HG02763 (cell line): ENCODE measurements at regions not wholly inside any gene's neighbourhood (a gene's known extent, or its start where the extent isn't known, plus 50 kb on each side); places are given as distances from the start of the nearest gene placed in this dataset.
"Not testable (repeated sequence)": the region's sequence is repeated elsewhere in the genome, so short reads cannot be mapped to it uniquely, and the experiment has no call there.

Experiments
- ATAC-seq: cut with Tn5 transposase; IDR thresholded peaks from one replicate; pipeline ENCODE4 v1.9.1; 2021; ENCODE audit warnings: mild to moderate bottlenecking, moderate library complexity; ENCODE audit not compliant: unreplicated experiment

- ATAC-seq: not testable (repeated sequence)
These were observed 91.0 kb upstream of the SPDYE9 start for GRCh38 chr7:73176813-73177212.

DNA sequence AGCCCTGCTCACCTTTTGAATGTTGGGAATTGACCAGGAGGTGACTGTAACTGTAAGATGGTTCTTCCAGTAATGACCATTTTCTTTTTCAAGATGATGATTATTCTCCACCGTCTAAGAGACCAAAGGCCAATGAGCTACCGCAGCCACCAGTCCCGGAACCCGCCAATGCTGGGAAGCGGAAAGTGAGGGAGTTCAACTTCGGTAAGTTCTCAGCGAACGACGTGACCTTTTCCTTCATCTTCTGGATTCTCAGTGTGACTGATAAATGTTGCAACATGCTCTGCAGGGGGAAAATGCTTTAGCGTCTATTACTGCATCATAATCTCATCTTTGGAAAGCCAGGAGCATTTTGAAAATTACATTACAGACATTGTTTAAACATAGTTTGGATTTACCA lies 89.5 kb upstream of the SPDYE9 start:
- not testable (repeated sequence) for ATAC-seq

DNA sequence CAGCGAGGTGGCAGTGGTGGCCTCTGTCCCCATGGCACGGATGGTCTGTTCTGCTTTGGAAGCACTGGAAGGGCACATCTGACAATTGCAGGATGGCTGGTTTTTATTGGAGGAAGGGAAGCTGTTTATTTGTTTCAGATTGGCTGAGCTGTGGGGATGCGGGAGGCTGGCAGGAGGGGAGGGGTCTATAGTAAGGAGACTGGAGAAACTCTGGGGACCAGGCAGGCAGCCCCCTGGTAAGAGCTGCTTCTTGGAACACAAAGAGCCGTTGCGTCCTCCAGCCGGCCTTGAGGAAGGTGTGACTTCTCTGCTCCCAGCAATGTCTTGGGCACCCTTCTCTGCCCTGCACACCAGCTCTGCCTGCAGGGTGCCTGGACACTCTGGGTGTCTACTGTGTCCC lies 85.1 kb upstream of the SPDYE9 start:
- not testable (repeated sequence) for ATAC-seq

DNA sequence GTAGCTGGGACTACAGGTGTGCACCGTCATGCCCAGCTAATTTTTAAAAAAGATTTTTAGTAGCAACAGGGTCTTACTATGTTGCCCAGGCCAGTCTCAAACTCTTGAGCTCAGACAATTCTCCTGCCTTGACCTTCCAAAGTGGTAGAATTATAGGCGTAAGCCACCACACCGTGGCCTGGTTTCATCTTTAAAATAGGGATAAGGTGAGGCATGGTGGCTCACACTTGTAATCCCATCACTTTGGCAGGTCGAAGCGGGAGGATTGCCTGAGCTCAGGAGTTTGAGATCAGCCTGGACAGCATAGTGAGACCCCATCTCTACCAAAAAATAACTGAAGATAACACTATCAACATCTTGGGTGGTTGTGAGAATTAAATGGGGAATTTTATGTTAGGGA lies 84.6 kb upstream of the SPDYE9 start:
- not testable (repeated sequence) for ATAC-seq

DNA sequence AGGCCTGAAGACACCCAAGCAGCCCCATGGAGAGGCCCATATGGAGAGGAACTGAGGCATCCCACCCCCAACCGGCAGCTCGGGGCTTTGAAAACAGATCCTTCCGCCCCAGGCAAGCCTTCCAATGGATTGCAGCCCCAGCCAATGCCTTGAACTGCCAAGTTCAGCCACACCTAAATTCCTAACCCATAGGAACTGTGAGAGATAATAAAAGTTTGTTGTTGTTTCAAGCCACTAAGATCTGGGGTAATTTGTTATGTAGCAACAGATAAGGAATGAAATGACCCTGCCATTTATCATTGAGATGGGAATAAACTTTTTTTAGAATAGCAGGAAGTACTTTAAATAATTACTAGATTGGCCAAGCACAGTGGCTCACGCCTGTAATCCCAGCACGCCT lies 80.3 kb upstream of the SPDYE9 start:
- ATAC-seq: not testable (repeated sequence)

GRCh38 chr7:73162680-73163079 lies 76.8 kb upstream of the SPDYE9 start:
- ATAC-seq: not testable (repeated sequence)

GRCh38 chr7:73161727-73162126 lies 75.9 kb upstream of the SPDYE9 start:
- not testable (repeated sequence) for ATAC-seq

GRCh38 chr7:73157169-73157661 lies 71.4 kb upstream of the SPDYE9 start:
- ATAC-seq: not testable (repeated sequence)

GRCh38 chr7:73156510-73157168 lies 70.8 kb upstream of the SPDYE9 start:
- not testable (repeated sequence) for ATAC-seq

- ATAC-seq: peak; percentile 92
These were observed 68.8 kb upstream of the SPDYE9 start for GRCh38 chr7:73154586-73155038.

DNA sequence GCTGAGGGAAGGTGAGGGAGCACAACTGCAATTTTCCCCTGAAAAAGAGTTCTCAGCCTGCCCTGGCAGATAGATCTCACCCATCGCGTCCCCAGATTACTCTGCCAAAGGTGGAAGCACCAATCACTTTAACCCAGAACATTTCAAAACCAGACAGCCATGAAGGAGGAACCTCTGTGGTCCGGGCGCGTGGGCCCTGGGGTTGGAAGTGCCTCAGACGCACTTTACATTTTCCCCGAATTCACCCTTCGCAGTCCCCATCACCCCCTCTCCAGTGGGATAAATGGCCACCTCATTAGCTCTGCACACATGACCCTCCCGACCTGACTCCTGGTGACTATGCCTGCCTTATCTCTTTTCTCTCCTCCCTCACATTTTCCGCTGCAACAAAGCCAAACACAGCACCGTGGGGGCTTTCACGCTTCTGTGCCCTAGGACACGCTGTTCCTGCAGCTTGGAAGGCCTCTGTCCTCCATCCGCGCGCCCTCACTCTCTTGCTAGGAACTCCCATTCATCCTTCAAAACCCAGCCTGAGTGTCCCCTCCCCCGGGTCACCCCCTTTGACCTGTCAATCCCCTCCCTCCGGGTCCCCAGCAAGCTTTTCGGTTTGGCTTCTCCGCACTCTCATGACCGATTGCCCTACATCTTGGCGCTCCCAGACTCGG lies 68.2 kb upstream of the SPDYE9 start:
- peak; percentile 2 for ATAC-seq

DNA sequence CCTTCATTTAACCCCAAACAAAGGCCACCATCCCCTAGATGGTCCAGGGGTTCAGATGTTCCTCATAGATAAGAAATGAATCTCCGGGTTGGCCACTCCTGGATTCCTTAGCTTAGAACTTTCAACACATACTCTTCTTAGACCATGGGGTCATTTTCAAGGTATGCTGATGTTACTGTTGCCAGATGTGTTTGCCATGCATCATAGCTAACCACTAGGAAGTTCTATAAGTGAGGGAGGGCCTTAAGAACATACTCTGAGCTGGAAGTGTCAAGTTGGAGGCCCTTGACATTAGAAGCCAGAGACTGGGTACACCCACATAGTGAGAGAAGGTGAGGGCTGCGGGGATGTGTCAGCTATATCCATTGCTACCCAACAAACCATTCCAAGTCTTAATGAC lies 62.7 kb upstream of the SPDYE9 start:
- ATAC-seq: not testable (repeated sequence)

DNA sequence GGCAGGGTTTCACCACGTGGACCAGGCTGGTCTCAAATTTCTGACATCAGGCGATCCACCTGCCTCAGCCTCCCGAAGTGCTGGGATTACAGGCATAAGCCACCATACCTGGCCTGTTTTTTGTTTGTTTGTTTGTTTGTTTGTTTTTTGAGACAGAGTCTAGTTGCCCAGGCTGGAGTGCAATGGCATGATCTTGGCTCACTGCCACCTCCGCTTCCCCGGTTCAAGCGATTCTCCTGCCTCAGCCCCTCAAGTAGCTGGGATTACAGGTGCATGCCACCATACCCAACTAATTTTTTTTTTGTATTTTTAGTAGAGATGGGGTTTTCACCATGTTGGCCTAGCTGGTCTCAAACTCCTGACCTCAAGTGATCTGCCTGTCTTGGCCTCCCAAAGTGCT lies 61.8 kb upstream of the SPDYE9 start:
- ATAC-seq: not testable (repeated sequence)

GRCh38 chr7:73143993-73144392 lies 58.2 kb upstream of the SPDYE9 start:
- ATAC-seq: not testable (repeated sequence)

DNA sequence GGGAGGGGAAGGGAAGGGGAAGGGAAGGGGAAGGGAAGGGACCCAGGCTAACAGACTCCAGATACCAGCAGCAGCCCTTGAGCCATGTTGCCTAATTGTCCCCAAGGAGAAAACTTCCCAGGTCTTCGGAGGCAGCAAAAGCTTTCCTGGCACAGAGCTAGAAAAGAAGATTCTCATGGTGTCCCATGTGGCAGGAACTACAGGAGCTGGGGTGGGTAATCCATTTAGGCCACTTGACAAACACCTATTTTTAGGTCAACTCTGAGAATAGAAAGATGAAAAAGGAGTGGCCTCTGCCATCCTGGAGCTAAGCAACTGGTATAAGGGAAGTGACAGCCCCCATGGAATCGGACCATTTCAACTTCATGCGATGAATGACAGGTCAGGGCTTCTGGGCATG lies 52.1 kb upstream of the SPDYE9 start:
- not testable (repeated sequence) for ATAC-seq
